ENCODE measurements at regions not wholly inside any gene's neighbourhood (a gene's known extent, or its start where the extent isn't known, plus 50 kb on each side); places are given as distances from the start of the nearest gene placed in this dataset.
A peak's percentile ranks its signal among the peaks of the same experiment; 100 is the strongest.

- DNase-seq, result no peak
Measured at GRCh38 chr11:127255209-127255608, 254.6 kb upstream of the KIRREL3 start.

DNA sequence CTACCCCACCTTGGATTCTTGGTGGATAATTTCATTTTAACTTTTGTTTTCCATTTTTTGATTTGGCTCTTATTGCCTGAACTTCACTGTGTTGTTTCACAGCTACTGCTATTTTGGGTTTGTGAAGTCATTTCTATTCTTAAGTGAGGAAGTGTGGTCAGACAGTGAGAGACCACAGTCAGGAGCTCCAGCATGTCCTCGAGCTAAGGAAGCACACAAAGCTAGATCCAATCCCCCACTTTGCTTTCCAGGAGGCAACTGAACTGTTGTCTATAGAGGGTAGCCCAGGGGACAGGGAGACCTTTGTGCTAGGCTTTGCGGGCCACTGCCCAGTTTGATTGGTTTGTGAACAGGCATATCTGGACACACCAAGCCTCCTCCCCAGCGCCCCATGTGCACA, 251.8 kb upstream of the KIRREL3 start:
- no peak for DNase-seq

- DNase-seq, result no peak
Measured at GRCh38 chr11:127249576-127249975, 249.0 kb upstream of the KIRREL3 start.

DNA sequence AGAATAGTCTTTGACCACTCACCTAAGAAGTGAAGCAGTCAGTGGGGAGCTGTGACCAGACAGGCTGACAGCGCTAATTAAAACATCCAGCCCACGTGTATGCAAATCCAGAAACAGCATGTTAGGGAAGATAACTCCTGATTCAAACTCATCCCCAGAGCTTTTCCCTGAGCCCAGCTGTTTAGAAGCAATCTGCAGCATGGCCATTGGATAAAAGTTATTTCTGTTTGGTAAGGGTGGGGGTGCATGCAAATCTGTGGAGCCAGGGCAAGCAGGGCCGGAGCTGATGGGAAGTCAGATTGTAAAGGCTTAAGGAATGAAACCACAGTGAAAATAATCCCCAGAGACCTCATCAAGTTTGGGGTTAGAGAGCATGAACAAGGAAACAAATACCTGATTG, 247.9 kb upstream of the KIRREL3 start:
- DNase-seq, result no peak

DNA sequence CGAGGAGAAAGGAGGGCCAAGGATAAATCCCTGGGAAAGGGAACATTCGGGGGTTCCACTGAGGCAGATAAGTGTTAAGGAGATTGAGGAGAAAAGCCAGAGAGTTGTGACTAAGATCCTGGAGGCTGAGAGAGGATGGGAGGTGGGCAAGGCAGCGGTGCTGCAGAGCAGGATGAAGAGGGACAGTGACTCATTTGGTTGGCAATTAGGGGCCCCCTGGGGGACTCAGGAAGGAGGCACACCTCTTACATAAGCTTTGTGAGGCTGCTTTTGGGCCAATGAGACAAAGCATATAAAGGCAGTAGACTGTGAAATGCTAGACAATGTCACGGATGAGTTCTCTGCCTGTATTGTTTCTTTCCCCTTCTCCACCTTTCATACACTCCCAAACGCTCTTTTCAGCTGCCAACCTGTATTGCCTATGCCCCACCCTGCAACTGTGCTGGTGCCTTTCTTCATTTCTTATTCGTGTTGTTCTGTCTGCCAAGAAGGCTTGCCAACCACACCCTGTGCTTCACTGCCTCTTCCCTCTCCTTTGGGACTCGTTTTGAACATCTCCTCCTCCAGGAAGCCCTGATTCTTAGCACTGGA, 246.8 kb upstream of the KIRREL3 start:
- DNase-seq, result no peak

DNA sequence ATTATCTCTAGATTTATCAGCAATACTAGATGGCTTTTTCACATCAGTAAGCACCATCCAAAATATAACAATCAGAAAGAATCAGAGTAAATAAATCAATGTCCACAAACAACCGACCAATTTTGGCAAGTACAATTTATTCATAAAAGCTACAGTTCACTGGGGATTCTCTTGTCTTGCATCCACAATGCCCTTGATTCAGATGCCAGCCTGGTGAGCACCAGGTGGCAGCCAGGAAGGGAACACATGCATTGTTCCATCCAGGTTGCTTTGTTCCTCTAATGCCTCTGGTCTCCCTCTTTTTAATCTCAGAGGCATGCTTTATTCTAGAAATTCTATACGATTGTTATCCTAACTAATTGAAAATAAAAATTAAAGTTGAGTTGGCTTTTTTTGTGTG, 242.1 kb upstream of the KIRREL3 start:
- DNase-seq, result no peak

GRCh38 chr11:127238321-127238720, 237.8 kb upstream of the KIRREL3 start:
- no peak for DNase-seq

DNA sequence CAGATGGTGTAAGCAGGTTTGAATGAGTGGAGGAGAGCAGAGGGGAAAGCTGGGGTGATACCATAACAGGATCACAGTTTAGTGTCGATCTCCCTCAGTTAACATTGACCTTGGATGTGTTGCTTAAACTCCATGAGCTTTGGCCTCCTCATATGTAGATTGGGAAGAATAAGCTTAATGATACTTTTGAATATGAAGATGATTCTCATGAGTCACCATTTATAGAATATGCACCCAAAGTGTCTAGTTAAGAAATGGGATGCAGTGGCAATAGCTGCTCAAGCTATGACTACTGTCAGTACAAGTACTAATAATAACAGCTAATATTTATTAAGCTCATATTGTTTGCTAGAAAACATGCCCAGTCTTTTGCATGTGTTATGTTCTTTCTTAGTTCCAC, 236.2 kb upstream of the KIRREL3 start:
- no peak for DNase-seq

GRCh38 chr11:127233998-127234397, 233.4 kb upstream of the KIRREL3 start:
- no peak for DNase-seq

DNA sequence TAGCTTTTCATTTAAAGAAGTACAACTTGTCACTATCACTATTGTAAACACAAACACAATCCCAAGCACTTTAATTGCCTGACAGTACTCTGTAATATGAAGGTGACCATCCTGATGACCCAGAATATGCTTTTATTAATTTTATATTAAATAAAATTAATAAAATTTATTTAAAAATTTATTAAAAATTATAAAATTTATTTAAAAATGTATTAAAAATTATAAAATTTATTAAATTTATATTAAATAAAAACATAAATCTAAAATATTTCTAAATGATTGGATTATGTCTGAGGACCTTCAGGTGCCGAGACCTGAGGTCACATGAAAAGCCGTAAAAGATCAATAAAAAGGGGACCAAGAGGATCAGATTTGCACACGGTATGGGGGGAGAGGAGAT, 229.8 kb upstream of the KIRREL3 start:
- DNase-seq, result no peak

GRCh38 chr11:127226949-127227348, 226.4 kb upstream of the KIRREL3 start:
- peak; percentile 23 for DNase-seq

DNA sequence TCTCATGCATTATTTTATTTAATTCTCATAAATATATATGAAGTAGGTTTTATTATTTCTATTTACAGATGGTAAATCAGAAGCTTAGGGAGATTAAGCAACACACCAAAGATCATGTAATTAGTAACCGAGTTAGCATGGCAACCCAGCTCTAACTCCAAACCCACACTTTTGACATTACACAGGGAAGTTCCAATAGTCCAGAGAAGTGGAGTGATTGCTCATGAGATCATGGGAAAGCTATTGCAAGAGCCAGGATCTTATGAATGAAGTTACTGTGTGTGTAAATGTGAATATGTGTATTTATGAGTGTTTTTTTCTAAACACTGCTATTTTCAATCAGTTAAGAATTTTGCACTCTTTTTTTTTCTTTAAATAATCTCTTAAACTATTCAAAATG, 225.8 kb upstream of the KIRREL3 start:
- no peak for DNase-seq

DNA sequence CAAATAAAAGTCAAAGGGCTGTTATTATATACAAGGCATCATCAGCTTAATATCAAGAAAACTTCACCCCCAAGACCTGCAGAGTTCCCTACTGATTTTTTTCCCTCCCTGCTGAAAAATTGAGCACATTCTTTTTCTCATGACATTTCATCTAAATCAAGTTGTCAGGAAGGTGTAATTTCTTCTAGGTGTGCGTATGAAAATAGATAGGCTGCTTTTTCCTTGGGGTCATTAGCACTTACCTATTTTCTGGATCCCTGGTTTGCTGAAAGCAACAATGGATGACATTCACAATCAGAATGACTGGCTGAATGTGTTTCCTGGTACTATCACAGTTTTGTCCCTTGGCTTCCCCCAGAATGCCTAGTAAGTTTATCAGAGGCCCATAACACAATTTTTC, 225.0 kb upstream of the KIRREL3 start:
- DNase-seq, result no peak

GRCh38 chr11:127224276-127224675, 223.7 kb upstream of the KIRREL3 start:
- no peak for DNase-seq

GRCh38 chr11:127223633-127224032, 223.1 kb upstream of the KIRREL3 start:
- DNase-seq, result no peak

DNA sequence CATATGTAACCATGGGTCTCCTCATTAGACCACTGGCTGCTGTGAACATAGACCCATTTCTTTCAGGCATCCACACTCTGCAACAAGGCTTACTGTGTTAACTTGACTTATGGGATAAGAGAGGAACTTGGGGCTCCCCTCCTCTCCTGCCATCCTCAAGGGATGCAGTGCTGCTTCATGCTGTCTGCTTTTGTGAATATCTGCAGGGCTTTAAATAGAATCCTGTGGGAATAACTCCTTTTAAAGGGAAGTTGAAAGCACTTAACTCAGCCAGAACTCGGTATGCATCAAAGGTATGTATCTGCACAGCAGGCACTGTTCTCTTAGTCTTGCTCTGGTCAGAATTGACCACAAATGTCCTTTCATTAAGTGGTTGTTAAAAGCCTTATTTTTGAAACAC, 222.5 kb upstream of the KIRREL3 start:
- no peak for DNase-seq

DNA sequence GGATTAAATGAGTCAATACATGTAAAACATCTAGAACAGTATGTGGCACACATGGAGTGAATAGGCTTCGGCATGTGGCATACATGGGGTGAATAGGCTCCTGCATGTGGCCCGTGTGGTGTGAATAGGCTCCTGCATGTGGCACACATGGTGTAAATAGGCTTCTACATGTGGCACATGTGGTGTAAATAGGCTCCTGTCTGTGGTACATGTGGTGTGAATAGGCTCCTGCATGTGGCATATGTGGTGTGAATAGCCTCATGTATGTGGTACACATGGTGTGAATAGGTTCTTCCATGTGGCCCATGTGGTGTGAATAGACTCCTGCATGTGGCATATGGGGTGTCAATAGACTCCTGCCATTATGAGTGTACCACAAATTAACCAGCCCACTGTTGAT, 219.1 kb upstream of the KIRREL3 start:
- no peak for DNase-seq

DNA sequence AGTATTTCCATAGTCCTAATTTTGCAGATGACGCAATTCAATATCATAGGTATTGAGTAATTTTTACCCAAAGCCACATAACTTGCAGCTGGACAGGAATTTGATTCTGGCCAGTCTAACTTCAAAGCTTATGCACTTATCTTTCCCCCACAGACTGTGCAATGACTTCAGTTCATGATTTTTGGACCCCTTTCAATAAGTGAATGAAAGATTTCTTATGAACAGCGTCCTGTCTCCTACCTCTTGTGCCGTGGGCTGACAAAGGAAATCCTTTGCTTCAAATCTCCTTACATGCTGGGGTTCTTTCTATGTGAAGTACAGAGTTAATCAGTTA, 217.7 kb upstream of the KIRREL3 start:
- peak; percentile 34 for DNase-seq

DNA sequence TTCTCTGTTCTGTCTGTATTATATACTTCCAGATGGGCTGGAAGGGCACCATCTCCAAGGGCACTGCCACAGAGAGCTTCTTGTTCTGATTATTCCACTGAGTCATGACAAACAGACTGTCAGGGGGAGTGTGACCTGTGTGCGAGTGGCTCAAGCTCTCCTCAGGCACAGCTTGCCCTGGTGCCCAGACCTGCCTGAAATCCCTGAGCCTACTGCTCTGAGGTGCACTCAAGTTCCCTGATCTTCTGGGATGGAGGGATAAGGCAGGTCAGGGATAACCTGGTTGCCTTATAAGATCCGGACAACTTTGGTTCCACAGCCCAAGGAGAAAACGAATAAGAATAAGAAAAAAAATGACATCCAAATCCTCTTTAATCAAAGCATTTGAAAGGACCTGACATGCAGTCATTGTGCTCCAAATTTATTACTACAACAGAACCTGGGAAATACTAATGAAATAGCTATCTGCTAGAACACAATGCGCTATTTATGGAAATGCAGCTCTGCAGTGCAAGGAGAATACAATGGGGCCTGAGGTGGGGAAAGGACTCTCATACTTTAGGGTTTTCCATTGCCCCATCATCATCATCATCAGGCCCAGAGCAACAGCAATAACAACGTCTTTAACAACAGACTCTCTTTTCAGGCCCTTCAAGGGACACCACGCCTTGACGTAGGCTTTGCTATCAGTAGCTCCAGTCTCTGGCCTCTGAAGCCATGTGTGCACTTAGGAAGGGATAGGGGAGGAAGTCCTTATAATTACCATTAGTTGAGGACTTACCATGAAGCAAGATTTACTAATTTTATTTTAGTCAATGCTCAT, 217.1 kb upstream of the KIRREL3 start:
- no peak for DNase-seq

DNA sequence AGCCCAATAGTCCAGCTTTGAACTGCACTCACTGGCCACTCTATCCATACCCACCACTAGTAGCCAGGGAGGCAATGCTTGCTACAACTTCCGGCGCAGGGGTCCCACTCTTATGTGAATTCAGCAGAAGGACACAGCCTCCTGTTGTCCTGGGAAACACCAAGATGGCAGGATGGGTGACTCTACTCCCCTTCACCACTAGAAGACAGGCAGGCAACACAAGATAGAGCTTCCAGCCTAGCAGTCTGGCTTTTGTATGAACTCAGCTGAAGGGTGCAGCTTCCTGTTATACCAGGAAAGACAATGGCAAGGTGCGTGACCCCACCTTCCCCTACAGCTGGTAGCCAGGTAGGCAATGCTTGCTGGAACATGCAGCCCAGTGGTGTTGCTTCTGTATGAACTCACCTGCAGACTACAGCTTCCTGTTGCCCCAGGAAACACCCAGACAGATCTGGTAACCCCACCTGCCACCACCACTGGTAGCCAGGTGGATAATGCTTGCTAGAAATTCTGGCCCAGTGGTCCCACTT, 205.2 kb upstream of the KIRREL3 start:
- DNase-seq, result no peak

DNA sequence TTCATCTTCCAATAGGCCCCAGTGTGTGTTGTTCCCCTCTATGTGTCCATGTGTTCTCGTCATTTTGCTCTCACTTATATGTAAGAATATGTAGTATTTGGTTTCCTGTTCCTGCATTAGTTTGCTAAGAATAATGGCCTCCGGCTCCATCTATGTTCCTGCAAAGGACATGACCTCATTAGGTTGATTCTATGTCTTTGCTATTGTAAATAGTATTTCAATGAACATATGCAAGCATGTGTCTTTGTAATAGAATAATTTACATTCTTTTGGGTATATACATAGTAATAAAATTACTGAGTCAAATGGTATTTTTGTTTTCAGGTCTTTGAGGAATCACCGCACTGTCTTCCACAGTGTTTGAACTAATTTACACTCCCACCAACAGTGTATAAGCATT, 202.9 kb upstream of the KIRREL3 start:
- no peak for DNase-seq

- no peak for DNase-seq
Measured at GRCh38 chr11:127202105-127202504, 201.5 kb upstream of the KIRREL3 start.

DNA sequence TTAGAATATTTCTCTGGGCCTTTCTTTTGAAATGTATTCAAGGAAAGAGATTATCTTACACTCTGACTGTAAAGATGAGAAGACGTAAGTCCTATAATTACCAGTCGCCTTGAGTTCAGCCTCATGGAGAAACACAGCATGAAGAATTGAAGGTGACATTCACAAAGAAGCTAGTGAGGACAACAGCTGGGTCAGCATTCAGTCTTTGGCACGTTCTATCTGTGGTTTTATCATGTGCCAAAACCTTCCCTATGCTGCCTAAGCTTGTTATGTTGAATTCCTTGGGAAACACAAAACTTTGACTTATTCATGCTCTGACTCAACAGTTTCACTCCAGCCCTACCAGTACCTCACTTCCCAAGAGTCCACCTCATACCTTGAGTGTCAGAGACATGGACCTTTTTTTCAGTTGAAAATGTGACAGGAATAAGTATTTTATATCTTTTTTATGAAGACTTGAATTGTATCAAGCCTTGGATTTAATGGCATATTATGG, 198.8 kb upstream of the KIRREL3 start:
- DNase-seq, result no peak

DNA sequence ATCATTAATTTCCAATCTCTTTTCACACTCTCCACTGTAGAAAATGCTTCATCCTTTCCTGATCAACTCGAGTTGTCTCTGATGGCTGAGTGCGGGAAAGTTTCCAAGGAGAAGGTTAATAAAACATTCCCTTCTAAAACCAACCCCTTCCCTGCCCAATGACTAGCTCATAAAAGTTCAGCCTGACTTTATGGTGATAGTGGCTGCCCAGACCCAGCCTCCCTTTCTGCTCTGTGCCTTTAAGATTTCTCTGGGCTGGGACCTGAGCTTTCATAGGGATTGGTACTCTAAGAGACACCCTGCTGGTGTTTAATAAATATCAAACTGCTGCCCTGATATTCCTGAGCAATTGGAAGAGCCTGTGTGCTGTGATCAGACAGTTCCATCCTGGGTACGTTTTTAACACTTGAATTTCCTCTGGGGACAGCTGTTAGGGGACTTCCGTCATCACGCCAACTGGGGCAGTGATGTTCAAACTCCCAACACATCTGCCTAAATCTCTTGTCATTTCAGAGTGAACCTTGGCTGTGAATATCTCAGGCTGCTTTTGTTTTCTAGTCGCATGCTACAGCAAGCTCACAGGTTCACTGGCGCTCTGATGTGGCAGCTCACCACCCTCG, 195.0 kb upstream of the KIRREL3 start:
- no peak for DNase-seq
